Panc1 (cell line): ENCODE measurements at regions not wholly inside any gene's neighbourhood (a gene's known extent, or its start where the extent isn't known, plus 50 kb on each side); places are given as distances from the start of the nearest gene placed in this dataset.

Experiments used
- ATAC-seq: fragments of 200-7000 bp; cut with Tn5 transposase; 2 replicates; pipeline ENCODE4 v1.9.1; 2020; ENCODE audit warnings: mild to moderate bottlenecking, moderate library complexity
- BruUV-seq: library from RNA; stranded (reverse); fragments of 400-500 nt; replicated peaks from 2 replicates; lab custom pipeline; 2021; lab: Mats Ljungman, UMichigan
- CTCF ChIA-PET: fragments of 300-600 bp; sonication (Branson Sonifier 250); formaldehyde crosslinking; loops from one replicate; lab custom pipeline; 2022; ENCODE audit warnings: antibody characterized with exemption; lab: Charles Lee
- POLR2A ChIA-PET: fragments of 300-600 bp; sonication (Branson Sonifier 250); formaldehyde crosslinking; loops from one replicate; lab custom pipeline; 2022; ENCODE audit warnings: antibody characterized with exemption; lab: Charles Lee
- DNase-seq: peaks from one replicate; pipeline ENCODE4 v3.0.0-alpha.2; 2010; ENCODE audit warnings: low read depth, low spot score
- H3K27ac ChIP-seq: 2 replicates; pipeline ENCODE4 v1.5.1; 2011; ENCODE audit warnings: mild to moderate bottlenecking, low read length, inconsistent platforms
- H3K27me3 ChIP-seq: fragments of 200-500 bp; sonication (Bioruptor generic); 2 replicates; pipeline ENCODE4 v1.6.0; 2014; ENCODE audit warnings: low read length, inconsistent platforms; ENCODE audit not compliant: control insufficient read depth, insufficient read depth
- H3K36me3 ChIP-seq: fragments of 200-500 bp; sonication (Bioruptor generic); 2 replicates; pipeline ENCODE4 v1.5.1; 2014; ENCODE audit warnings: inconsistent platforms, mild to moderate bottlenecking, low read length, moderate library complexity; ENCODE audit not compliant: control insufficient read depth, insufficient read depth
- H3K4me1 ChIP-seq: 2 replicates; pipeline ENCODE4 v1.5.1; 2011; ENCODE audit warnings: inconsistent platforms, mild to moderate bottlenecking, low read length, moderate library complexity; ENCODE audit not compliant: control insufficient read depth, insufficient read depth
- H3K4me3 ChIP-seq, 2 experiments: 2 replicates each; pipeline ENCODE4 v1.5.1; 2011 to 2012; ENCODE audit warnings: low read depth in 2 of 2, low read length in 2 of 2, mild to moderate bottlenecking in 2 of 2, inconsistent platforms in 1 of 2, moderate library complexity in 1 of 2
- H3K9me3 ChIP-seq: fragments of 200-500 bp; sonication (Bioruptor generic); 2 replicates; pipeline ENCODE4 v1.5.1; 2014; ENCODE audit warnings: low read depth, mild to moderate bottlenecking, inconsistent platforms, low read length, moderate library complexity; ENCODE audit not compliant: control insufficient read depth, insufficient read depth
- POLR2AphosphoS5 ChIP-seq: IDR thresholded peaks from 2 replicates; pipeline ENCODE4 v1.6.1; 2012; ENCODE audit warnings: mild to moderate bottlenecking, low read depth, low read length, moderate library complexity
- SIN3A ChIP-seq: IDR thresholded peaks from 2 replicates; pipeline ENCODE4 v1.6.1; 2012; ENCODE audit warnings: low read depth, mild to moderate bottlenecking, low read length, moderate library complexity, borderline replicate concordance; ENCODE audit not compliant: insufficient read depth
- TCF7L2 ChIP-seq: IDR thresholded peaks from 2 replicates; pipeline ENCODE4 v1.6.1; 2011; ENCODE audit warnings: mild to moderate bottlenecking, low read depth, low read length, inconsistent platforms
- in situ Hi-C: cut with HindIII; loops from 2 replicates; pipeline ENCODE4 v1.10.0; 2016; ENCODE audit warnings: low sequenced_read_pairs, low pct_unique_long_range_greater_than_20kb
- intact Hi-C: fragments of 100-400 bp; cut with micrococcal nuclease; formaldehyde crosslinking; loops from one replicate; pipeline ENCODE4 v1.10.0; 2022; ENCODE audit not compliant: unreplicated experiment
- TF ChIP-seq, protein P1 (sequence below): fragments of 450-650 bp; IDR thresholded peaks from 2 replicates; pipeline ENCODE4 v1.5.1; 2017; ENCODE audit warnings: mild to moderate bottlenecking
- TF ChIP-seq, protein P2 (sequence below), 2 experiments: IDR thresholded peaks; 2 replicates each; pipeline ENCODE4 v1.6.1; 2011 to 2012; ENCODE audit warnings: low read depth in 2 of 2, control low read depth in 1 of 2, low read length in 1 of 2, mild to moderate bottlenecking in 1 of 2, moderate library complexity in 1 of 2; ENCODE audit not compliant: insufficient read depth in 1 of 2

DNA sequence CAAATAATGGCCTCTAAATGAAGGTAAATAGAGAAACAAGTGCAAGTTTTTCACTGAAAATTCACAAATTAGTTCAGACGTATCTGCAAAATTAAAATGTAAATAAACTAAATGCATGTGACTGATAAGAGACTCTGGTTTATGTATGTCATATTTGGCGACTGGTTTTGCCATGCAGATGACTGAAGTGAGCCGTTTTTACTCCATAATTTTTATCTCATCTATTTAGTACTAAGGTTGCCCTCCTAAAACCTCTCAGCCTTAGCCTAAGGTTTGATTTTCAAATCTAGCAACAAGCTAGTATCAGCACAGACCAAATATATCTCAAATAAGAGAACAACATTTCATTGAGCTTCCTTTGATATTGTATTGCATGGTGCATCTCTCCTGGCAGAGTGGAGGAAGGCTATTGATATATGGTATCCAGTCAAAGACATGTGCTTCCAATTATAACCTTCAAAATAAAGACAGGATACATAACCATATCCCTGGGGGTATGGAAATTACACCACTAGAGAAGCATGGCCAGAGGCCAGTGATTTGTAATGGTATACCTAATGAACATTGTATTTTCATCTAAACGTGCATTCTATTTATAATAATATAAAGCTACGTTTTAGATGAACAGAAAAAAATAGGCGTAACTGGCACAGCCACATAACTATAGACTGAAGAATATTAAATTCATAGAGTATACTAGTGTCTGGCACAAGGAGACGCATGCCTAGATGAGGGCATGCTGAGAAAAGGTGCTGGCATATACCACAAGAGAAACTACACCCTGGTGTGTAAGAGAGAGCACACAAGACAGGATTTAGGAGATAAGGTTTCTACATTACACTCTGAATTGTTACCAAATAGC, 392.6 kb upstream of the INTU start:
- BruUV-seq = no TSS peak
- no peaks in the 10 kb centered on the region; the same call in 1 of the 2 replicates for H3K9me3 ChIP-seq
- no peaks in the 10 kb centered on the region for H3K27me3 ChIP-seq
- POLR2A ChIA-PET = no interaction called here
- intact Hi-C loops = no loop called here
- H3K4me3 ChIP-seq = no peak overlapping the region
- no peak for TF ChIP-seq TCF7L2
- TF ChIP-seq SIN3A = no peak
- no peak for TF ChIP-seq POLR2AphosphoS5
- TF ChIP-seq, protein P1, sequence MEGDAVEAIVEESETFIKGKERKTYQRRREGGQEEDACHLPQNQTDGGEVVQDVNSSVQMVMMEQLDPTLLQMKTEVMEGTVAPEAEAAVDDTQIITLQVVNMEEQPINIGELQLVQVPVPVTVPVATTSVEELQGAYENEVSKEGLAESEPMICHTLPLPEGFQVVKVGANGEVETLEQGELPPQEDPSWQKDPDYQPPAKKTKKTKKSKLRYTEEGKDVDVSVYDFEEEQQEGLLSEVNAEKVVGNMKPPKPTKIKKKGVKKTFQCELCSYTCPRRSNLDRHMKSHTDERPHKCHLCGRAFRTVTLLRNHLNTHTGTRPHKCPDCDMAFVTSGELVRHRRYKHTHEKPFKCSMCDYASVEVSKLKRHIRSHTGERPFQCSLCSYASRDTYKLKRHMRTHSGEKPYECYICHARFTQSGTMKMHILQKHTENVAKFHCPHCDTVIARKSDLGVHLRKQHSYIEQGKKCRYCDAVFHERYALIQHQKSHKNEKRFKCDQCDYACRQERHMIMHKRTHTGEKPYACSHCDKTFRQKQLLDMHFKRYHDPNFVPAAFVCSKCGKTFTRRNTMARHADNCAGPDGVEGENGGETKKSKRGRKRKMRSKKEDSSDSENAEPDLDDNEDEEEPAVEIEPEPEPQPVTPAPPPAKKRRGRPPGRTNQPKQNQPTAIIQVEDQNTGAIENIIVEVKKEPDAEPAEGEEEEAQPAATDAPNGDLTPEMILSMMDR = no peak
- TF ChIP-seq, protein P2, sequence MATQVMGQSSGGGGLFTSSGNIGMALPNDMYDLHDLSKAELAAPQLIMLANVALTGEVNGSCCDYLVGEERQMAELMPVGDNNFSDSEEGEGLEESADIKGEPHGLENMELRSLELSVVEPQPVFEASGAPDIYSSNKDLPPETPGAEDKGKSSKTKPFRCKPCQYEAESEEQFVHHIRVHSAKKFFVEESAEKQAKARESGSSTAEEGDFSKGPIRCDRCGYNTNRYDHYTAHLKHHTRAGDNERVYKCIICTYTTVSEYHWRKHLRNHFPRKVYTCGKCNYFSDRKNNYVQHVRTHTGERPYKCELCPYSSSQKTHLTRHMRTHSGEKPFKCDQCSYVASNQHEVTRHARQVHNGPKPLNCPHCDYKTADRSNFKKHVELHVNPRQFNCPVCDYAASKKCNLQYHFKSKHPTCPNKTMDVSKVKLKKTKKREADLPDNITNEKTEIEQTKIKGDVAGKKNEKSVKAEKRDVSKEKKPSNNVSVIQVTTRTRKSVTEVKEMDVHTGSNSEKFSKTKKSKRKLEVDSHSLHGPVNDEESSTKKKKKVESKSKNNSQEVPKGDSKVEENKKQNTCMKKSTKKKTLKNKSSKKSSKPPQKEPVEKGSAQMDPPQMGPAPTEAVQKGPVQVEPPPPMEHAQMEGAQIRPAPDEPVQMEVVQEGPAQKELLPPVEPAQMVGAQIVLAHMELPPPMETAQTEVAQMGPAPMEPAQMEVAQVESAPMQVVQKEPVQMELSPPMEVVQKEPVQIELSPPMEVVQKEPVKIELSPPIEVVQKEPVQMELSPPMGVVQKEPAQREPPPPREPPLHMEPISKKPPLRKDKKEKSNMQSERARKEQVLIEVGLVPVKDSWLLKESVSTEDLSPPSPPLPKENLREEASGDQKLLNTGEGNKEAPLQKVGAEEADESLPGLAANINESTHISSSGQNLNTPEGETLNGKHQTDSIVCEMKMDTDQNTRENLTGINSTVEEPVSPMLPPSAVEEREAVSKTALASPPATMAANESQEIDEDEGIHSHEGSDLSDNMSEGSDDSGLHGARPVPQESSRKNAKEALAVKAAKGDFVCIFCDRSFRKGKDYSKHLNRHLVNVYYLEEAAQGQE (IDR thresholded peaks at IDR 0.05; ENCODE audit: insufficient read depth in 1 of 2, low read depth in 2 of 2, low read length in 1 of 2) = no peak
- ATAC-seq (no peak), DNase-seq (no peak)
- in situ Hi-C loops = no loop called here
- H3K36me3 ChIP-seq = no peaks in the 10 kb centered on the region
- no peak overlapping the region for H3K27ac ChIP-seq
- no peaks in the 10 kb centered on the region for H3K4me1 ChIP-seq
- CTCF ChIA-PET = no interaction called here

DNA sequence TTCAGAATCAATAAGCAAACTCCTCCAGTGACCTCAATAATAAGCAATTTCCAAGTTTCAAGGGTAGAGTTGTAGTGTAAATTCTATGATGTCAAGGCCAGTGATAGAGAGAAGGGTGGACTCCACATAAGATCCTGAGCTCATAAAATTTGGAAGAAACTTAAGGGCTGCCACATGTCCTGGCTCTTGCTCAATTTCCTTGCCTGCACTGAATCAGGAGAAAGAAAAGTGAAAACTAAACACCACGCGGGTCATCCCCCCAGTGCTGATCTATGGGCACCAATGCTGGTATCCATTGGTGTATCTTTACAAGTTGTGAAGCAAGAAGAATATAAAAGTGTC, 392.0 kb upstream of the INTU start:
- POLR2A ChIA-PET = no interaction called here

More for the DNA sequence above, 392.0 kb upstream of the INTU start:
- TF ChIP-seq POLR2AphosphoS5 (no peak), SIN3A (no peak), TCF7L2 (no peak)
- TF ChIP-seq, protein P1 = no peak
- TF ChIP-seq, protein P2 (IDR thresholded peaks at IDR 0.05; ENCODE audit: insufficient read depth in 1 of 2, low read depth in 2 of 2, low read length in 1 of 2) = no peak
- BruUV-seq = no TSS peak
- Histone ChIP-seq H3K27ac (no peak overlapping the region), H3K4me1 (no peaks in the 10 kb centered on the region), H3K27me3 (no peaks in the 10 kb centered on the region), H3K36me3 (no peaks in the 10 kb centered on the region), H3K9me3 (no peaks in the 10 kb centered on the region; the same call in 1 of the 2 replicates), H3K4me3 (no peak overlapping the region)
- CTCF ChIA-PET = no interaction called here
- intact Hi-C loops (no loop called here), in situ Hi-C loops (no loop called here)
- DNase-seq (no peak), ATAC-seq (no peak)
